Ascending aorta (tissue), 2 donors: ENCODE measurements at regions not wholly inside any gene's neighbourhood (a gene's known extent, or its start where the extent isn't known, plus 50 kb on each side); places are given as distances from the start of the nearest gene placed in this dataset.

Experiments used
- DNase-seq, 2 donors: peaks; one replicate each; pipeline ENCODE4 v3.0.0-alpha.2; 2019; ENCODE audit warnings: low spot score in 2 of 2
- H3K27ac ChIP-seq, 2 donors: fragments of 200-600 bp; sonication (generic); one replicate each; pipeline ENCODE4 v1.5.1; 2016 to 2017; ENCODE audit warnings: mild to moderate bottlenecking in 1 of 2
- H3K27me3 ChIP-seq: fragments of 200-600 bp; sonication (generic); one replicate; pipeline ENCODE4 v1.5.1; 2017
- H3K36me3 ChIP-seq, 2 donors: fragments of 200-600 bp; sonication (generic); one replicate each; pipeline ENCODE4 v1.5.1; 2016
- H3K4me1 ChIP-seq, 2 donors: fragments of 200-600 bp; sonication (generic); one replicate each; pipeline ENCODE4 v1.5.1; 2016 to 2017; ENCODE audit warnings: mild to moderate bottlenecking in 1 of 2
- H3K4me3 ChIP-seq, 2 donors: fragments of 200-600 bp; sonication (generic); one replicate each; pipeline ENCODE4 v1.5.1; 2016 to 2017; ENCODE audit warnings: mild to moderate bottlenecking in 1 of 2
- H3K9me3 ChIP-seq, 2 donors: fragments of 200-600 bp; sonication (generic); one replicate each; pipeline ENCODE4 v1.5.1; 2016
- intact Hi-C: fragments of 100-400 bp; cut with DNase I; formaldehyde crosslinking; loops from one replicate; pipeline ENCODE4 v1.15.1; 2023
- TF ChIP-seq, protein P1 (sequence below), 3 experiments: fragments of 200-600 bp in 2 of 3; fragments of 450-650 bp in 1 of 3; sonication (generic) in 2 of 3; IDR thresholded peaks; one replicate each; pipeline ENCODE4 v1.5.1; 2016 to 2019; ENCODE audit warnings: antibody characterized with exemption in 3 of 3, mild to moderate bottlenecking in 1 of 3, moderate library complexity in 1 of 3

DNA sequence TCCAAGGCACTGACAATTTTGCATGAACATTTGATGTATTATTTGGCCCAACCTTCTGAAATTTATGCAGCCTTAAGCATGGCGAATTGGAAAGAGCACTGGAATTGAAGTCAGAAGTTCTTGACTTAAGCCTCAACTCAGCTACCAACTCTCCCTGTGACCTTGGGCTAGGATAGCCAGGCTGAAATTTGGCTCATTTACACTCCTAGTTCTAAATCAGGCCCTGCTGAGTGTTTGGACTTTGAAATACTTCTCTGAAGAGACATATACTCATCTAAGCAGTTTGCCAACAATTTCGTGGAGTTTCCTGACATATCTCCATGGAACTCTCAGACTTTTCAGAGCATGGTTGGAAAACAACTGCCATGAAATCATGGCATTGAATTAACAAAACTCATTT is 489.6 kb upstream of the PIK3C3 start:
- no peak for DNase-seq
- intact Hi-C loops = no loop called here
- Histone ChIP-seq H3K27me3 (no peaks in the 10 kb centered on the region), H3K27ac (no peak overlapping the region), H3K4me1 (no peaks in the 10 kb centered on the region), H3K4me3 (no peak overlapping the region), H3K9me3 (no peaks in the 10 kb centered on the region), H3K36me3 (no peaks in the 10 kb centered on the region)
- TF ChIP-seq, protein P1, sequence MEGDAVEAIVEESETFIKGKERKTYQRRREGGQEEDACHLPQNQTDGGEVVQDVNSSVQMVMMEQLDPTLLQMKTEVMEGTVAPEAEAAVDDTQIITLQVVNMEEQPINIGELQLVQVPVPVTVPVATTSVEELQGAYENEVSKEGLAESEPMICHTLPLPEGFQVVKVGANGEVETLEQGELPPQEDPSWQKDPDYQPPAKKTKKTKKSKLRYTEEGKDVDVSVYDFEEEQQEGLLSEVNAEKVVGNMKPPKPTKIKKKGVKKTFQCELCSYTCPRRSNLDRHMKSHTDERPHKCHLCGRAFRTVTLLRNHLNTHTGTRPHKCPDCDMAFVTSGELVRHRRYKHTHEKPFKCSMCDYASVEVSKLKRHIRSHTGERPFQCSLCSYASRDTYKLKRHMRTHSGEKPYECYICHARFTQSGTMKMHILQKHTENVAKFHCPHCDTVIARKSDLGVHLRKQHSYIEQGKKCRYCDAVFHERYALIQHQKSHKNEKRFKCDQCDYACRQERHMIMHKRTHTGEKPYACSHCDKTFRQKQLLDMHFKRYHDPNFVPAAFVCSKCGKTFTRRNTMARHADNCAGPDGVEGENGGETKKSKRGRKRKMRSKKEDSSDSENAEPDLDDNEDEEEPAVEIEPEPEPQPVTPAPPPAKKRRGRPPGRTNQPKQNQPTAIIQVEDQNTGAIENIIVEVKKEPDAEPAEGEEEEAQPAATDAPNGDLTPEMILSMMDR (IDR thresholded peaks at IDR 0.05) = no peak

DNA sequence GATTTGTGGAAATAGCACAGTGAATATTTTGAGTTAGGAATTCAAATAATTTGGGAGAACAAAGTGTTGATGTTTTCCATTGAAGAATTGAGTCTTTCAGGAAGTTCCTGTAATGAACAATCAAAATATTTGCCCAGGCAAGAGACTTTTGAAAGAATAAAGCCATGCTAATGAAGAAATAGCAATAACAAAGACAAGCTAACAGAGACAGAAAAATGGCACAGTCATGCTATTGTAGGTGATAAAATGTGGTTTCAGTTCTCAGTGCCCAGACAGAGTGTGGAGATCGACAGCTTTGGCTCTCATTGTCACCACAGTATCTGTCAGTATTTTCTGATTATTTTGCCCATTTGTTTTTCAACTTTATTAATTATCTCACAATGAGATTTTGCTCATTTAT is 490.8 kb upstream of the PIK3C3 start:
- Histone ChIP-seq H3K36me3 (no peaks in the 10 kb centered on the region), H3K9me3 (no peaks in the 10 kb centered on the region), H3K4me1 (no peaks in the 10 kb centered on the region), H3K27me3 (no peaks in the 10 kb centered on the region), H3K4me3 (no peak overlapping the region), H3K27ac (no peak overlapping the region)
- no peak for DNase-seq
- TF ChIP-seq, protein P1 (IDR thresholded peaks at IDR 0.05) = no peak
- intact Hi-C loops = no loop called here

DNA sequence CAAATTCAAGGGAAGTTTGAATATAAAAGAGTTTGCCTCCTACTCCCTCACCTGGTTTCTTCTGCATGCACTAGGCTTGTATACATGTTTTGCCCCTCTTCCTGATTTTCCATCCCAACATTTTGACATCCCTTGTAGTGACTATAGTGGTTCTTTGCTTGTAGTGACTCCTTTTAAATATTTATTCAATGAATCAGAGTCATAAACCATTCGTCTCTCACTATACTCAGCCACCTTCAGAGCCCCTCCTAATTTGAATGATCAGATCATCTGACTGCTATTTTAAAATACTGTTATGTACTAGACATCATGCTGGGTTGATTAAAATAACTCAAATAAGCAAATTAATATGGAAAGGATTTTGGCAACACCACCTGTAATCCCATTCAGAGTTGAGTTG is 492.1 kb upstream of the PIK3C3 start:
- TF ChIP-seq, protein P1 (IDR thresholded peaks at IDR 0.05) = no peak
- intact Hi-C loops = no loop called here
- DNase-seq = no peak

DNA sequence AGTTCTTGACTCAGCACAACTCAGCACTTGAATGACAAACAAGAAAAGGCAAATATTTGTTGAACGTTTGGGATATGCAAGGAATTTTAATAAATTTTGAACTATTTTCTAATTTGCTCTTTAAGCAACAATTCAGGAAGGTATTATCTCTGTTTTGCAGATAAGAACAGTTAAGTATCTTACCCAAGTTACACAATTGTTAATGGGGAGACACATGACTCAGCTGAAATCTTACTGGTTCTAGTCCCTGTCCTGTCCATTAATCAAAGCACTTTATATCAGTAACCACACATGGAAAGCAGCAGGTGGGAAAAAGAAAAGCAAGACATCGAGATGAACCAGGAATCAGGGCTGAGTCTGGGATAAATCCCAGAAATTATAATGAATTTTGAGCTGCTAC is 493.9 kb upstream of the PIK3C3 start:
- Histone ChIP-seq H3K36me3 (no peaks in the 10 kb centered on the region), H3K4me1 (no peaks in the 10 kb centered on the region), H3K27me3 (no peaks in the 10 kb centered on the region), H3K9me3 (no peaks in the 10 kb centered on the region), H3K4me3 (no peak overlapping the region), H3K27ac (no peak overlapping the region)
- TF ChIP-seq, protein P1 (IDR thresholded peaks at IDR 0.05) = no peak
- DNase-seq = no peak
- intact Hi-C loops = no loop called here

More for the DNA sequence above, 492.1 kb upstream of the PIK3C3 start:
- Histone ChIP-seq H3K4me1 (no peaks in the 10 kb centered on the region), H3K36me3 (no peaks in the 10 kb centered on the region), H3K27ac (no peak overlapping the region), H3K4me3 (no peak overlapping the region), H3K9me3 (no peaks in the 10 kb centered on the region), H3K27me3 (no peaks in the 10 kb centered on the region)

DNA sequence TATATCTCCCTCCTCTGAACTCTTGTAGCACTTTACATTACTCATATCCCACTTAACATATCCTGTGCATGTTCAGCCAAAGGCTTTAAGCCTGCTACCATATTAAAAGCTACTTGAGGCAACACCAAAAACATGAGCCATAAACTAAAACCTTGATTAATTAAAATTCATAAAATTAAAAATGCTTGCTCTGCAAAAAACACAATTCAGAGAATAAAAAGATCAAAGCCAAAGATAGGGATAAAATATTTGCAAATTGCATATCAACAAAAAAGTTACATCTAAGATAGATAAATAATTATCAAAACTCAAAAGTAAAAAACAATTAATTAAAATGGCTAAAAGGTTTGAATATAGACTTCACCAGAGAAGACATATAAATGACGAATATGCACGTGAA is 495.4 kb upstream of the PIK3C3 start:
- TF ChIP-seq, protein P1 (IDR thresholded peaks at IDR 0.05) = no peak
- H3K4me1 ChIP-seq = no peaks in the 10 kb centered on the region
- H3K27ac ChIP-seq = no peak overlapping the region
- intact Hi-C loops = no loop called here
- no peak for DNase-seq
- H3K27me3 ChIP-seq = no peaks in the 10 kb centered on the region
- H3K36me3 ChIP-seq = no peaks in the 10 kb centered on the region
- H3K9me3 ChIP-seq = no peaks in the 10 kb centered on the region
- H3K4me3 ChIP-seq = no peak overlapping the region

DNA sequence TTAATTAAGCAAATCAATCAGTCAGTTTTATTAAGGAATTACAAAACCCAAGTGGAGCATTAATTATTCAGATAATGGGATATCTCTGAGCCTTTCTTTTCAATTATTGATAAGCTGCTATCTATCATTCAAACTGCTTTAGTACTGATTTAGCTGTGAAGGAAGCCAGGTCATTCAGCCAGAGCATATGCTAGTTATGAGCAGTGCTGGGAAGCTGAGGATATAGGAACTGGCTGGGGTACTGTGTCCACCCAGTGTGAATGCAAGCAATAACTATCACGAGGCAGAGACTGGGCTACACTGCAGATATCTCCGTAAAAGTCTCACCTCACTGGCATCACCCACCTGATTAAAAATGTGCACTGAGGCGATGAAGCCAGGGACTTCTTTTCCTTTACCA is 496.7 kb upstream of the PIK3C3 start:
- Histone ChIP-seq H3K36me3 (no peaks in the 10 kb centered on the region), H3K27me3 (no peaks in the 10 kb centered on the region), H3K4me3 (no peak overlapping the region), H3K27ac (no peak overlapping the region), H3K9me3 (no peaks in the 10 kb centered on the region), H3K4me1 (no peaks in the 10 kb centered on the region)
- TF ChIP-seq, protein P1 (IDR thresholded peaks at IDR 0.05) = no peak
- intact Hi-C loops = no loop called here
- DNase-seq = no peak
